LNCAP (cell line): ENCODE measurements at regions not wholly inside any gene's neighbourhood (a gene's known extent, or its start where the extent isn't known, plus 50 kb on each side); places are given as distances from the start of the nearest gene placed in this dataset.
A peak's percentile ranks its signal among the peaks of the same experiment; 100 is the strongest.

ENCODE experiments used
- CTCF ChIP-seq: fragments of 450-650 bp; IDR thresholded peaks from 2 replicates; pipeline ENCODE4 v1.5.1; 2017; ENCODE audit warnings: mild to moderate bottlenecking

- no peak for TF ChIP-seq CTCF
Observed at GRCh38 chr11:32290783-32291182, 144.6 kb downstream of the WT1 start.

GRCh38 chr11:32297611-32298011 is 137.7 kb downstream of the WT1 start:
- TF ChIP-seq CTCF = peak; percentile 47; the same call in 1 of the 2 replicates

GRCh38 chr11:32302826-32303225 is 132.5 kb downstream of the WT1 start:
- no peak for TF ChIP-seq CTCF

- no peak for TF ChIP-seq CTCF
Observed at GRCh38 chr11:32304521-32304920, 130.8 kb downstream of the WT1 start.

GRCh38 chr11:32305460-32305859 is 129.9 kb downstream of the WT1 start:
- no peak for TF ChIP-seq CTCF

GRCh38 chr11:32307471-32307870 is 127.9 kb downstream of the WT1 start:
- TF ChIP-seq CTCF = no peak

GRCh38 chr11:32307913-32308312 is 127.4 kb downstream of the WT1 start:
- no peak for TF ChIP-seq CTCF

- no peak for TF ChIP-seq CTCF
Observed at GRCh38 chr11:32309530-32310213, 125.7 kb downstream of the WT1 start.
